ENCODE measurements at regions not wholly inside any gene's neighbourhood (a gene's known extent, or its start where the extent isn't known, plus 50 kb on each side); places are given as distances from the start of the nearest gene placed in this dataset.

DNA sequence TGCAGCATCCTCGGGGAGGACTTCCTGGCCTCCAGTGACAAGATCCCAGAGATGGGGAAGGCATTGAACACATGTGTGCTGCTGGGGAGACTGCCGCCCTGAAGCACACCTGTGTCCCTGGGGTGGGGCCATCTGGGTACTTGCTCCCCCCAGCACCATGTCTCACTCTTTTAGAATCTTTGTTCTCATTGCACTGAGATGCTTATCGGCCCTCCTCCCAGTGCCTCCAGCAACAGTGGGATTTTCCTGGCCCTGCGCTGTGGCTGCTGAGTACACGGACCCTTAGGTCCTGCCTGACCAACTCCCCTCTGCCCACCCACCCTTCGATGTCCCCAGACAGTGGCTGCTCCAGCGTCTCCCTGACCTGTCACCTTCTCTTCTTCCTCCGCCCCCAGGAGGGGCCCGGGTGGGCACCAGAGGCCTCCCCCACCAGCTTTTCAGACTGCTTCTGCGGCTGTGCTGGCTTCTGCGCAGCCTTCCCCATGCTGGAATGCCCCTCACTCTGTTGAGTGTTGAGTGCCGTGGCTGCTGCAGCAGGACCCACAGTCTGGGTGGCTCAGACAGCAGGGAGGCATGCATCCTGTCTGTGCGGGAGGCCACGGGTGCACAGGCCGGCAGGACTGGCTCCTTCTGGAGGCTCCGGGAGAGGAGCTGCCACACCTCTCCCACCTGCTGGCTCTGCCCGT is 145.9 kb upstream of the IRX2 start:
- Histone ChIP-seq H3K36me3 (no peaks in the 10 kb centered on the region), H3K4me3 (no peak overlapping the region), H3K9me3 (no peaks in the 10 kb centered on the region), H3K27ac (no peak overlapping the region), H3K27me3 (no peaks in the 10 kb centered on the region), H3K4me1 (no peaks in the 10 kb centered on the region)
- intact Hi-C loops (cut with DNase I; ENCODE audit: low total_unique reads), result no loop called here
- DNase-seq, result no peak
- TF ChIP-seq POLR2A (IDR thresholded peaks at IDR 0.05), result no peak
- TF ChIP-seq CTCF (IDR thresholded peaks at IDR 0.05), result no peak

- Histone ChIP-seq H3K4me3 (no peak overlapping the region), H3K36me3 (no peaks in the 10 kb centered on the region), H3K27ac (no peak overlapping the region), H3K27me3 (no peaks in the 10 kb centered on the region), H3K9me3 (no peaks in the 10 kb centered on the region), H3K4me1 (no peaks in the 10 kb centered on the region)
- TF ChIP-seq POLR2A (IDR thresholded peaks at IDR 0.05) (no peak), CTCF (IDR thresholded peaks at IDR 0.05) (no peak)
- intact Hi-C loops (cut with DNase I; ENCODE audit: low total_unique reads), result no loop called here
- DNase-seq, result no peak
Measured at GRCh38 chr5:2896371-2897275, 145.1 kb upstream of the IRX2 start.

- Histone ChIP-seq H3K27me3 (no peaks in the 10 kb centered on the region), H3K9me3 (no peaks in the 10 kb centered on the region), H3K36me3 (no peaks in the 10 kb centered on the region), H3K27ac (no peak overlapping the region), H3K4me1 (no peaks in the 10 kb centered on the region), H3K4me3 (no peak overlapping the region)
- intact Hi-C loops (cut with DNase I; ENCODE audit: low total_unique reads), result no loop called here
- TF ChIP-seq CTCF (IDR thresholded peaks at IDR 0.05) (no peak), POLR2A (IDR thresholded peaks at IDR 0.05) (no peak)
- DNase-seq, result no peak
Measured at GRCh38 chr5:2895876-2896275, 144.4 kb upstream of the IRX2 start.

GRCh38 chr5:2895196-2895595 is 143.7 kb upstream of the IRX2 start:
- H3K27ac ChIP-seq, result no peak overlapping the region
- no peaks in the 10 kb centered on the region for H3K27me3 ChIP-seq
- TF ChIP-seq CTCF (IDR thresholded peaks at IDR 0.05) (no peak), POLR2A (IDR thresholded peaks at IDR 0.05) (no peak)
- intact Hi-C loops (cut with DNase I; ENCODE audit: low total_unique reads), result no loop called here
- H3K4me1 ChIP-seq, result no peaks in the 10 kb centered on the region
- no peaks in the 10 kb centered on the region for H3K9me3 ChIP-seq
- H3K4me3 ChIP-seq, result no peak overlapping the region
- no peak for DNase-seq
- H3K36me3 ChIP-seq, result no peaks in the 10 kb centered on the region

GRCh38 chr5:2894736-2895135 is 143.3 kb upstream of the IRX2 start:
- H3K9me3 ChIP-seq, result no peaks in the 10 kb centered on the region
- no peak overlapping the region for H3K4me3 ChIP-seq
- H3K27ac ChIP-seq, result no peak overlapping the region
- intact Hi-C loops (cut with DNase I; ENCODE audit: low total_unique reads), result no loop called here
- TF ChIP-seq CTCF (IDR thresholded peaks at IDR 0.05), result no peak
- TF ChIP-seq POLR2A (IDR thresholded peaks at IDR 0.05), result no peak
- DNase-seq, result no peak
- no peaks in the 10 kb centered on the region for H3K4me1 ChIP-seq
- no peaks in the 10 kb centered on the region for H3K27me3 ChIP-seq
- no peaks in the 10 kb centered on the region for H3K36me3 ChIP-seq
